HEK293 (cell line): ENCODE measurements at regions not wholly inside any gene's neighbourhood (a gene's known extent, or its start where the extent isn't known, plus 50 kb on each side); places are given as distances from the start of the nearest gene placed in this dataset.

Experiments used
- CTCF ChIP-seq: fragments of 450-650 bp; formaldehyde crosslinking; IDR thresholded peaks from 2 replicates; pipeline ENCODE4 v1.5.1; 2016; ENCODE audit warnings: missing biosample characterization, missing genetic modification characterization
- KLF10 ChIP-seq: fragments of 450-650 bp; IDR thresholded peaks from 2 replicates; pipeline ENCODE4 v1.5.1; 2018; ENCODE audit warnings: missing biosample characterization, mild to moderate bottlenecking, missing genetic modification characterization
- REST ChIP-seq: fragments of 450-650 bp; formaldehyde crosslinking; IDR thresholded peaks from 2 replicates; pipeline ENCODE4 v1.5.1; 2016; ENCODE audit warnings: missing biosample characterization, missing genetic modification characterization
- TRIM28 ChIP-seq: IDR thresholded peaks from 2 replicates; pipeline ENCODE4 v1.6.1; 2011; ENCODE audit warnings: low read length, control low read depth, borderline replicate concordance
- ZIC2 ChIP-seq: fragments of 450-650 bp; formaldehyde crosslinking; IDR thresholded peaks from 2 replicates; pipeline ENCODE4 v1.5.1; 2016; ENCODE audit warnings: missing biosample characterization, missing genetic modification characterization
- ZNF146 ChIP-seq: fragments of 450-650 bp; formaldehyde crosslinking; IDR thresholded peaks from 2 replicates; pipeline ENCODE4 v1.5.1; 2016; ENCODE audit warnings: missing biosample characterization, missing genetic modification characterization
- ZNF274 ChIP-seq, 2 experiments: fragments of 200-500 bp in 1 of 2; fragments of 450-650 bp in 1 of 2; sonication (Bioruptor generic) in 1 of 2; formaldehyde crosslinking in 1 of 2; IDR thresholded peaks; 2 replicates each; pipeline versions ENCODE4 v1.5.1 to v1.6.1; 2014 to 2016; ENCODE audit warnings: borderline replicate concordance in 1 of 2, inconsistent platforms in 1 of 2, low read length in 1 of 2, missing biosample characterization in 1 of 2, missing genetic modification characterization in 1 of 2
- ZNF292 ChIP-seq: fragments of 450-650 bp; formaldehyde crosslinking; IDR thresholded peaks from 2 replicates; pipeline ENCODE4 v1.5.1; 2016; ENCODE audit warnings: low read depth, missing biosample characterization, missing genetic modification characterization, borderline replicate concordance
- ZNF558 ChIP-seq: fragments of 450-650 bp; formaldehyde crosslinking; IDR thresholded peaks from 2 replicates; pipeline ENCODE4 v1.5.1; 2016; ENCODE audit warnings: missing biosample characterization, missing genetic modification characterization
- ZNF560 ChIP-seq: fragments of 450-650 bp; formaldehyde crosslinking; IDR thresholded peaks from 2 replicates; pipeline ENCODE4 v1.5.1; 2017; ENCODE audit warnings: missing biosample characterization, missing genetic modification characterization, borderline replicate concordance
- ZNF777 ChIP-seq: fragments of 450-650 bp; formaldehyde crosslinking; IDR thresholded peaks from 2 replicates; pipeline ENCODE4 v1.5.1; 2017; ENCODE audit warnings: missing biosample characterization, missing genetic modification characterization, borderline replicate concordance

DNA sequence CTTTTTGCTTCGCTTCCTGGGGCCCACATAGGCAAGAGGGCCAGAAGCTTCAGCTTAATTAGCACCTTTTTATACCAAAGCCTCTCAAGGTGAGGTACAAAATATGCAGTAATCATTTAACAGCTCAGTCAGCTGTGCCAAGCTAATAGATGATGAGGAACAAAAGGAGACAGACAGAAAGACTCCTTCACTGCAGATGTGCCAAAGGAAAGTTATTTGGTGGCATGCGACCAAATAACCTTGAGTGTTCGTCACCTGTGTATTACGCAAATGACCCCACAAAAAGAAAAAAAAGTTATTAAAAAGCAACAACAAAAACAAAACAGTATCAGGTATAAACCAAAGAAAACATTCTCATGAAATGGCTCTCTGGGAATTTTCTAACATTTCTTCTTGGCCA, 325.8 kb upstream of the IGF1R start:
- TF ChIP-seq TRIM28 (no peak), KLF10 (no peak), CTCF (tag by site-specific recombination) (no peak), ZNF560 (no peak), ZIC2 (no peak), ZNF274 (IDR thresholded peaks at IDR 0.05; ENCODE audit: low read length) (no peak), ZNF274 (tag by site-specific recombination; IDR thresholded peaks at IDR 0.05; ENCODE audit: borderline replicate concordance) (no peak), ZNF292 (tag by site-specific recombination) (no peak), ZNF777 (no peak), ZNF146 (tag by site-specific recombination) (no peak), REST (no peak), ZNF558 (no peak)
